HG03108 (cell line): ENCODE measurements at regions not wholly inside any gene's neighbourhood (a gene's known extent, or its start where the extent isn't known, plus 50 kb on each side); places are given as distances from the start of the nearest gene placed in this dataset.

ENCODE experiments used
- ATAC-seq: cut with Tn5 transposase; IDR thresholded peaks from one replicate; pipeline ENCODE4 v1.9.1; 2021; ENCODE audit warnings: moderate library complexity; ENCODE audit not compliant: unreplicated experiment

DNA sequence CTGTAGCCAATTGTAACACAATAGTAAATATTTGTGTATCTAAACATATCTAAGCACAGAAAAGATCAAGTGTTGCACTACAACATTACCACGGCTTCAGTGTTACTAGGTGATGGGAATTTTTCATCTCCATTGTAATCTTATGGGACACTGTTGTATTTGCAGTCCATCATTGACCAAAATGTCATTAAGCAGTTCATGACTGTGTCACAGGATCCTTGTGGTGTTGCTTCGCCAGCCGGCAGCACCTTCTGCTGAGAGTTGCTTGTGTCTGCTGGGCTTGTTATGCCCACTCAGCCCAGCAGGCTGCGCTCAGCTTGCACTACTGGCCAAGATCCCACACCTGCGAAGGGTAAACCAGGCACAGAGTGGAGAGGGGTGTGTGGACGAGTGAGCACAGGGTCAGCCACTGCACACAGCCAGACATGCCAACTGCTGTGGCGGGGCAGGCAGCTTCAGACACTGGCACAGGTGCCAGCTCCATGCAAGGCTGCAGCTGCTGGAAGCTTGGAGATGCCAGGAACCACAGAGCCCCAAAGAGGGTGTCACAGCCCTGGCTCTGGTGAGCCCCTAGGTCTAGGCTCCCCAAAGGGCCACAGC is 273.7 kb downstream of the CETN3 start:
- ATAC-seq = no peak

DNA sequence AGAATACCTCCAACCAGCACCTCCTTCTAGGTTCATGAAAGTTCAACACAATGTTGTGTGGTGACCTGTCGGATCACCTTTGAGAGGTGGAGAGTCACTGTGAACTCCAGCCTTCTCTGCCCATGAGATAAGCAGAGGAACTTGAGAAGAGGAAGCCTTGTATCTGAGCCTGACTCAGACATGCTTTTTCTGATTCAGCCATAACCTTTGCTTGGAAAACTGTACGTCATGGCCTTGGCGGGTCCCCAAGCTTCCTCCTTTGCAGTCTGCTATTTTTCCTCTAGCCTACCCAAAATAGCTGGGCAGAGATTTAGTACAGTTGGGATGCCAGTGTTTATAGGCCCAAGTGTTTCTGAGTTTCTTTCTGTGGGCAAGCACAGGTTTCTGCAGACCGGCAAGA is 274.7 kb downstream of the CETN3 start:
- no peak for ATAC-seq

DNA sequence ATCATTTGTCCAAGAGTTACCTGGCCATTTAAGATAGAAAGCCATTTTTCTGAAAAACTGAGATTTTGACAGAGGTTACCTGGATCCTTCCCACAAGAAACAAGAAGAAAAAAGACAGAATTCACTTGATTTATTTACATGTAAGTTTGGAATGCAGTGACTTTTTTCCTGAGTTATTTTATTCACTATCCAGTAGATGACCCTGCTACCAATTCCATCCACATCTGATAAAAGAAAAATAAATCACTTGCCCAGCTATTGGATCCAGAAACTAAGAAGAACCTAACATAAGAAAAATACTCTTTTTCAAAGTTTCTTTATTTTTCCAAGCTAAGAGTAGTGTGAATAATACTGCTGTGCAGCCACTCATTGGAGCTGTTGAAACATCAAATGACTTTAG is 275.2 kb downstream of the CETN3 start:
- ATAC-seq = no peak

DNA sequence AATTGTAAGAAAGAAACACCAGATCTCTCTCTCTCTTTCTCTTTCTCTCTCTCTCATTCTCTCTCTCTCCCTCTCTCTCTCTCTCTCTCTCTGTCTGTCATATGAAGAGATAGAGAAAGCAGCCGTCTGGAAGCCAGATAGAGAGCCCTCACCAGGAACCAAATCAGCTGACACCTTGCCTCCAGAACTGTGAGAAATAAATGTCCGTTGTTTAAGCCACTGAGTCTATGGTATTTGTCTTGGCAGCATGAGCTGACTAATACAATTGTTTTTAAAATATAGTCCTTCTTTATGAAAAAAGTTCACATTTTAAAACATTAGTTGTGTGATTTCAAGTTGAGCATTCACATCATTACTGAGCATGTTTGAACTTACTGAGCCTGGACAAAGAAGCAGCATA is 275.6 kb downstream of the CETN3 start:
- no peak for ATAC-seq

DNA sequence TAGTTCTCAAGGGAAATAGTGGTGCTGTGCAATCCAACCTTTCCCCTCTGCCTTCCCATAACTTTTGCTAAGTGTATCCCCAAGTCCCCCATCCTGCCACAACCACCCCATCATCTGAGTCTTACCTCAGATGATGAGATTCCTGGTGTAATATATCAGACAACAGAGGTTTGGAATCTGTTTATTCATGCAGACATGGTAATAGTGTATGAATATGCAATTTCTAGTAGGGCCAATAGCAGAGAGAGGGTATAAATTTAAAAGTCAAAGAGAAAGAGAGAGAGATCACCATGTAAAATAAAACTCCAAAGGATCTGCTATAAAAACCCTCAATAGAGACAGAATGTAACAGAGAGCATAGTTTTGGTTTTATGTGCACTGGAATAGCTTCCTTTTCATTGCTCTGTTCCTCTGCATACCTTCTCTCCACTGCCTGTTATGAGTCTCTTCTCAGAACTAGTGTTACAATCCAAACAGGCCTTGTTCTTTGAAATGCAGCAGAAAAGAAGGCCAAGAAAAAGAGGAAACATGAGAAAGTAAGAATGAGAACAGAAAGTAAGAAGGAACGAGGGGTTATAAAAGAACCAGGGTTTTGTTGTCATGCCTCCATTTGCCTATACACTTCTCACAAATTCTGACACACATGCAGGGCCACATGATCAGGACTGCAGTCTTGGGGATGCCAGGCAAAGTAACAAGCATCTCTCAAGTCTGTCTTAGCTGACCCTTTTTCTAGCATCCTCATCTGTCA is 278.0 kb downstream of the CETN3 start:
- peak; percentile 72 for ATAC-seq

DNA sequence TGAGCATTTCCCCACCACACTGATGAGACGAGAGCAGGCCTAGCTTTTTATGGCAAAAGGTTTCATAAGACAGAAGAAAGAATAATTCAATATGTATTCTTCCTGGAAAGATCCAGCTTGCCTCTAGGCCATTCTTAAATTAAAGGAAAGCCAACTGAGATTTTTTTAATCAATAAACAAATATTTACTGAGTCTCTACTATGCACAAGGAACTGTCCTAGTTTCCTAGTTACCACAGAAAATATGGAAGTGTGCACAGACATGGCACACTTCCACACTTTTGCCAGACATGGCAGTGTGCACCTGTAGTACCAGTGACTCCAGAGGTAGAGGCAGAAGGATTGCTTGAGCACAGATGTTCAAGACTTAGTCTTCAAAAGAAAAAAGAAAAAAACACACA is 281.0 kb downstream of the CETN3 start:
- no peak for ATAC-seq

GRCh38 chr5:90119531-90119971 is 290.0 kb downstream of the CETN3 start:
- ATAC-seq = no peak

DNA sequence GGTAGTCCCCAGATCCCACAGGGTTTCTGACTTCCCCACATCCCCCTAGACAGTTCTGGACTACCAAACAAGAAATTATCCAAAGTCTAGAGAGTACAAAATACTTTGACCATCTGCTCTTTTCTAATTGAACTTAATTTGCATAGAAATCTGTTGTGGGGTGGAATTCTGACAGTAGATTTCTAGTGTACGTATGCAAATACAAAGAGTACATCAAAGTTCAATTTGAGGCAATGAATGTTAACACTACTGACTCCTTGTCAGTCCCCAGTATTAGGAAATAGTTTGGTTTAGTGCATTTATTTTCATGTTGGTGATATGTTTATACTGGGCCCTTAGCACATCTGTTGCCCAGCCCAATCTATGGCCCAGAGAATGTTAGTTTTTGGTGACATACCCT is 292.6 kb downstream of the CETN3 start:
- no peak for ATAC-seq

DNA sequence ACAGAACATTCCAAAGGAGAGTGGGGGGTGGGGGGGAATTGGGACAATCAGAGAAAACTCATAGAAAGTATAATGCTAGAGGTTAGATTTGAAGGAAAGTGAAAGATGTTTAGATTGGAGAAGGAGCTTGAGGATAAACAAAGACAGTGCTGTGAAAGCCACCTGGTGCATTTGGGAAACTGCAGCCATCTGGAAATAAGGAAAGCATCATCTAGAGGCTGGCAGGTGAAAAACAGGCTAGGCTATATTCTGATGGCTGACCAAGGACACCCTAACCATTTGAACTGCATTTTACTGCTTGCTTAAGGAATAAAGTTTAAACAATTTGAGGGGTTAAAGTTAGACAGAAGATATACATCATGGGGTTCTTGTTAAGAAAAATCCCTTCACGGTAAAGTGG is 296.4 kb downstream of the CETN3 start:
- no peak for ATAC-seq

GRCh38 chr5:90112033-90112692 is 297.4 kb downstream of the CETN3 start:
- no peak for ATAC-seq

- ATAC-seq = no peak
Observed at GRCh38 chr5:90111364-90112032, 298.1 kb downstream of the CETN3 start.

- ATAC-seq = no peak
Observed at GRCh38 chr5:90109285-90109684, 300.3 kb downstream of the CETN3 start.

- ATAC-seq = no peak
Observed at GRCh38 chr5:90099099-90099498, 310.5 kb downstream of the CETN3 start.

GRCh38 chr5:90097082-90097477 is 312.5 kb downstream of the CETN3 start:
- no peak for ATAC-seq

DNA sequence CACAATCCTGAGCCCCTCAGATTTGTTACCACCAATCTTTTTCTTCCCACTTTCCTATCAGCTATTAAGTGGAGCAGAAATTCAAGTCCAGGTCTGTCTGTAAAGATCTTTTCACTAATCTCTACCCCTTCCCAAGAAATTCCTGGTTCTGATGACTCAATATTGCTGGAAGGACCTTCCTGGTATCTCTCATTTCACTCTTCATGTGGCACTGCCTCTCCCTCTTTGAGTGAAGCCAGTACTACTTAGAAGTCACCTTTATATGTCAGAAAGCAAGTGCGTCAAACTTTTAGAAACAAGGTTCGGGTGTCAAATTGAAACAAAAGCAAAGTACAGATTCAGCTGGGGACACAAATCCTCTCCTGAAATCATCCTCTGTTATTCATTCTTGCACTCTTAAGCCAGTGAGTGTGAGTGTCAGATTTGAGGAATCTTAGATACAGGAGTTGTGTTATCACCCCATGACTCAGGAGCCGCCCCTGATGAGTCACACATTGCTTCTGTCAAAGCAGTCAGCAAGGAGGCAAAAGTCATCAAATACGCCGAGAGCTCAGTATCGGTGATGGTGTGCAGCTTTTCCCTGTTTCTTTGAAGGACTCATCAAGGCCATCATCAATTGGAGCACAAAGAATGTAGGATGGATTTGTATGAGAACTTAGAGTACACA is 313.0 kb downstream of the CETN3 start:
- no peak for ATAC-seq

DNA sequence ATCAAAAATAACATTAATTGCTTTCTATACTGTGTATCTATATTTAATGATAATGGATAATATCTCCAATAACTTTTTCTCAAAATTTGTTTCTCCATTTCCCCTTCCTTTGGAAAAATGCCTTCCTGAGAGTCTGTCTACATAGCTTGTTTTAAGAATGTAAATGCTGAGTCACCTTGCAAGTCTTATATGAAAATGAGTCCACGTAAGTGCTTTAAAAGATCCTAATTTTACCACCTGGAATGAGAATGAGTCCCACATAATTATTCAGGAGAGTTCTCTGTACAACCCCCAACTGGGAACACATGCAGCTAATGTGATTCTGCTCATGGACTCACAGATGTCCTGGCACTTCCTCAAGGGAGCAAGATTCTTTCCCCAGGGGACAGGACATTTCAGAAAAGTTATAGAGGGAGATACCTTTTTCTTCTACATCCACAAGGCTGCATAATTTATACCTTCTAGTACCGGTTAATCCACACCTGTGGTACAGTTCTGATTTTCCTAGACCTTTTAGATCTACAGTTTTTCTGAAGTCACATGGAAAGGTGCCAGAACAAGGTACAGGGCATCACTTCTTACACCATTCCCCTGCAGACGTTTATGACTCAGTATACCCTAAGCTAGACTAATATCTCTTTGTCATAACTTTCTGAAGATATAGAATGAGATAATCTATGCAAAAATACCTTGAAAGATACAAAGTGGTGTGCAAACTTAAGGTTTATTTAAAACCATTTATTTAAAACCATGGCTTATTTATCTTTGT is 314.1 kb downstream of the CETN3 start:
- ATAC-seq = no peak

- no peak for ATAC-seq
Observed at GRCh38 chr5:90093751-90094485, 315.6 kb downstream of the CETN3 start.

- no peak for ATAC-seq
Observed at GRCh38 chr5:90092734-90093133, 316.8 kb downstream of the CETN3 start.

DNA sequence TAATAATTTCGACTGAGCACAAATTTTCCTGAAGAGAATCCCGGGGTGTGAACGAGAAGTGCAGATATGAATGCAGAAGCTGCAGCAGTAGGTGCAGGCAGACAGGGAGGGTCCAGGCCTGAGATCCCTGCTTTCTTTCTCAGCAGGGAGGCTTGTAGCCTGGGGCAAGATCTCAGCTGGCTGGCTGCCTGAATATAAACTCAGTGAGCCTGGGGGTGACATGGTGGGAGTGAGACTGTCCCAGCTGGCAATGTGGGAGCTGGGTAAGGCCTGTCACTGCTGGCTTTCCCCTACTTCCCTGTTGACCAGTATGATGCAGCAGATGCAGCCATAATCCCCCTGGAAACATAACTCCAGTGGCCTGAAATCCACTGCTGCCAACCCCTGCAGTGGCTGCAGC is 325.2 kb downstream of the CETN3 start:
- no peak for ATAC-seq
